Esophagus (tissue), 2 donors: ENCODE measurements at regions not wholly inside any gene's neighbourhood (a gene's known extent, or its start where the extent isn't known, plus 50 kb on each side); places are given as distances from the start of the nearest gene placed in this dataset.

Source experiments
- H3K27ac ChIP-seq, 2 donors: one replicate each; pipeline ENCODE4 v1.5.1; 2013; ENCODE audit warnings: low read depth in 2 of 2, mild to moderate bottlenecking in 2 of 2, inconsistent platforms in 1 of 2, low read length in 1 of 2, moderate library complexity in 1 of 2
- H3K27me3 ChIP-seq, 2 donors: one replicate each; pipeline ENCODE4 v1.6.1; 2013; ENCODE audit warnings: low read length in 2 of 2, control low read depth in 1 of 2, mild to moderate bottlenecking in 1 of 2; ENCODE audit not compliant: insufficient read depth in 2 of 2, control insufficient read depth in 1 of 2
- H3K36me3 ChIP-seq, 2 donors: one replicate each; pipeline ENCODE4 v1.6.1; 2013; ENCODE audit warnings: low read length in 1 of 2; ENCODE audit not compliant: control insufficient read depth in 2 of 2, insufficient read depth in 2 of 2
- H3K4me1 ChIP-seq, 2 donors: one replicate each; pipeline ENCODE4 v1.6.1; 2013; ENCODE audit warnings: low read length in 1 of 2; ENCODE audit not compliant: control insufficient read depth in 2 of 2, insufficient read depth in 2 of 2
- H3K4me3 ChIP-seq, 2 donors: one replicate each; pipeline ENCODE4 v1.5.1; 2013; ENCODE audit warnings: low read length in 2 of 2, mild to moderate bottlenecking in 2 of 2, low read depth in 1 of 2, moderate library complexity in 1 of 2
- H3K9me3 ChIP-seq, 2 donors: one replicate each; pipeline ENCODE4 v1.6.1; 2013; ENCODE audit warnings: mild to moderate bottlenecking in 2 of 2, low read depth in 1 of 2, low read length in 1 of 2, moderate library complexity in 1 of 2; ENCODE audit not compliant: control insufficient read depth in 2 of 2, insufficient read depth in 1 of 2
- WGBS, 2 donors: extraction: QIAGEN DNeasy Blood & Tissue Kit; methylation state at CpG; one replicate each; pipeline ENCODE4 v1.1.7; 2013; 5-methylcytosine and 5-hydroxymethylcytosine counted together
- donor health status: healthy with polysubstance abuse.
- donor health status: Bipolar disorder and iron deficiency.

DNA sequence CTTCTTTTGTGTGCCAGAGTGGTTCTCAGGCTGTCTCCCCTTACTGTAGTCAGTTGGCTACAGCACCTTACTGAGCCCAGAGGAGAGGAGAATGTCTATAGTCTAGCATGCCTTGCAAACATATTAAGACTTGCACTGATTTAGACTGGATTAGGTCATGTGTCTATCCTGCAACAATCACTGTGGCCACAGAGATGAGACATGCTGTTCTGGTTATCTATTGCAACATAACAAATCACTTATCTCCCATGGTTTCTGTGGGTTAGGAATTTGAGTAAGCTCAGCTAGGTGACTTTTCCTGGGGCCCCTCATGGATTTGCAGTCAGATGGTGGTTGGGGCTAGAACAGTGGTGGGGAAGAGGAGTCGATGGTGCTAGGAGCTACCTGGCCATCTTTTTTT, 261.3 kb downstream of the SOD2 start:
- H3K36me3 ChIP-seq = no peaks in the 10 kb centered on the region
- WGBS, 2 donors = 89 to 95% methylated on average over 1 of the region's 1 CpG
- no peaks in the 10 kb centered on the region for H3K27me3 ChIP-seq
- no peak overlapping the region for H3K4me3 ChIP-seq
- H3K4me1 ChIP-seq = peaks cover 0 to 2% of the 10 kb centered on the region in 2 donors
- no peak overlapping the region for H3K27ac ChIP-seq
- peaks cover 0 to 12% of the 10 kb centered on the region in 2 donors for H3K9me3 ChIP-seq

DNA sequence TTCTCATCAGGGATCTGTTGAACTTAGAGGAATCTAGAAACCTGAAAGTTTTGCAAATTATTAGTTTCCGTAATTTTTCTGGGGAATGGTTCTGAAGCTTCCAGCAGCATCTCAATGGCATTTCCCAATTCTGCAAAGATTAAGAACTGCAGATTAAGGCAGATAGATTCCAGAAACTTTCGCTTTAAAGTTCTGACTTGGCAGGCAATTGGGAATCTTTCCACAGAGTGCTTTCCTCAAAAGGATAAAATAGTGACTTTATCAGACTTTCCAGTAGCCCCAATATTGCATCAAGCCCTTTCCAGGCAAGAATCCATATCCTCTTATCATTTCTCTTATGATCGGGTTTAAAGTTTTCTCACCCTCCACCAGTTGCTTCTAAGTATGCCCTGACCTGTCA, 261.1 kb downstream of the FNDC1 start:
- no peak overlapping the region for H3K27ac ChIP-seq
- WGBS, 2 donors = 78 to 80% methylated on average over 3 of the region's 3 CpGs
- no peaks in the 10 kb centered on the region for H3K27me3 ChIP-seq
- H3K4me1 ChIP-seq = no peaks in the 10 kb centered on the region
- H3K4me3 ChIP-seq = no peak overlapping the region
- H3K36me3 ChIP-seq = no peaks in the 10 kb centered on the region
- H3K9me3 ChIP-seq = peaks cover 0 to 12% of the 10 kb centered on the region in 2 donors

DNA sequence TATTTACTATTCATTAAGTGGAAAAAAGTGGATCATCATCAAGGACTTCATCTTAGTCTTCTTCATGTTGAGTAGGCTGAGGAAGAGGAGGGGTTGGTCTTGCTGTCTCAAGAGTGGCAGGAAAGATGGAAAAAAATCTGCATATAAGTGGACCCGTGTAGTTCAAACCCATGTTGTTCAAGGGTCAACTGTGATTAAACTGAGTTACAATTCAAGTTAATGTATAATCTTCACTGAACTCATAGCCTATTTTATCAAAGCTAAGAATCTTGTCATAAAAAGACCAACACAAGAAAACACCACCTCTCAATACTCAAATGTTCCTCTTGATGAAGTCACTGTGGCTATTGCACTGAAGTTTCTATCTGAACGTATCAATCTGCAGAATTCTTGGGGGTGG, 260.2 kb downstream of the FNDC1 start:
- Histone ChIP-seq H3K4me1 (no peaks in the 10 kb centered on the region), H3K27me3 (no peaks in the 10 kb centered on the region), H3K36me3 (no peaks in the 10 kb centered on the region), H3K4me3 (no peak overlapping the region), H3K27ac (no peak overlapping the region), H3K9me3 (peaks cover 0 to 7% of the 10 kb centered on the region in 2 donors)
- 52 to 58% methylated on average over 2 of the region's 2 CpGs for WGBS, 2 donors

DNA sequence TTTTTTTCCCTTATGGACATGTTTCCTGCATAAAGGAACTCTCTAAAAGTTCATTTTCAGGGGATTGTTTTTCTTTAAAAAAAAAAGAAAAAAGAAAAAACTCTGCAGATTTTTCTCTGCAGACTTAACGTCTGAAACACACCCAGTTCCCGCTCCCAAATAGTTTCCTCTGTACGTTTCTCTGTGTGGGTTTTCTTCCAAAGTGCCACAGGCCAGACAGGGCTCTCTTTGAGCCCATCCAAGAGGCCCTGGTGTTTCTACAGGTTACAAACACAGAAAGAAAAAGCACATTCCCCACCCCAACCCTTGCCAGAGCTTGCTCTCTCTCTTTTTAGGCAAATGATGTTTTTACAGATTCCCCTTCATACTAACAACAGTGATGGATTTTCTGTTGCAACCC, 258.6 kb downstream of the FNDC1 start:
- Histone ChIP-seq H3K4me1 (no peaks in the 10 kb centered on the region), H3K9me3 (no peaks in the 10 kb centered on the region), H3K36me3 (no peaks in the 10 kb centered on the region), H3K4me3 (no peak overlapping the region), H3K27me3 (no peaks in the 10 kb centered on the region), H3K27ac (no peak overlapping the region)
- WGBS, 2 donors = 37 to 45% methylated on average over 3 of the region's 3 CpGs

DNA sequence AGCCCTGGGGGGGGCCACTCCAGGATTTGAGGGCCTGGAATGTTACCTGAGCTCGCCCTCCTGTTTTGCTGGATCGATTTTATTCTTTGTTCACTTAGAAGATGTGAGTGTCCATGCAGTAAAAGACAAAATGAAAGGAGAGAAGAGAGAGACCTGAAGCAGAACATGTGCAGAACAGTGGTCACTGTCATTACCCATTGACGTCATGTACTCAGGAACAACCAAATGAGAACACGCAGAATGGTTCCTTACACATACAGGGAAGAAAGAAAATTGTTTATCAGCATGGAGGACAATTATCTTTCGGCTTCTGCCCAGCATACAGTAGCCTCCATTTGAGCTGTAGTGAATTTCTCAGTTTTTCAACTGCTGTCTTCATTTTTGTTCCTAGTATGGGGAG, 258.1 kb downstream of the FNDC1 start:
- no peak overlapping the region for H3K4me3 ChIP-seq
- H3K4me1 ChIP-seq = no peaks in the 10 kb centered on the region
- no peaks in the 10 kb centered on the region for H3K27me3 ChIP-seq
- no peaks in the 10 kb centered on the region for H3K36me3 ChIP-seq
- H3K9me3 ChIP-seq = no peaks in the 10 kb centered on the region
- H3K27ac ChIP-seq = no peak overlapping the region
- WGBS, 2 donors = 72 to 84% methylated on average over 5 of the region's 5 CpGs

DNA sequence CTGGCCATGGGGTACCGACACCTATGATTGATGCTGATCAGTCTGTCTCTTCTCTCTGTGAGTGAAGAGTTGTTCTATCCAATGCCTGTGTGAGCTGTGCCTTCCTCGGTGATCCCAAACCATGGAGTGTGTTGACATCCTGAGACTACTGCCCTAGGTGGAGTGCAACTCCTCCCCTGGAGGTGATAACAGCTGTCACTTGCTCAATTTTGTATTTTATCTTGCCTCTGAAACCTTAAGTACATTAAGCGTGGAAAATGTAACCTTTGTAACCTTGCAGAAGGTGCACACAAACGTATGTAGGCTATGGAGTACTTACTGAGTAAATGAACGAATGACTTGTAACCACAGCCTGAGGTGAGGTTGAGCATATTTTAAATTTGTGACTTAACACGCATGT, 256.2 kb downstream of the FNDC1 start:
- Histone ChIP-seq H3K27me3 (no peaks in the 10 kb centered on the region), H3K36me3 (no peaks in the 10 kb centered on the region), H3K4me1 (no peaks in the 10 kb centered on the region), H3K27ac (no peak overlapping the region), H3K4me3 (no peak overlapping the region), H3K9me3 (no peaks in the 10 kb centered on the region)
- WGBS, 2 donors = 78 to 86% methylated on average over 6 of the region's 6 CpGs

DNA sequence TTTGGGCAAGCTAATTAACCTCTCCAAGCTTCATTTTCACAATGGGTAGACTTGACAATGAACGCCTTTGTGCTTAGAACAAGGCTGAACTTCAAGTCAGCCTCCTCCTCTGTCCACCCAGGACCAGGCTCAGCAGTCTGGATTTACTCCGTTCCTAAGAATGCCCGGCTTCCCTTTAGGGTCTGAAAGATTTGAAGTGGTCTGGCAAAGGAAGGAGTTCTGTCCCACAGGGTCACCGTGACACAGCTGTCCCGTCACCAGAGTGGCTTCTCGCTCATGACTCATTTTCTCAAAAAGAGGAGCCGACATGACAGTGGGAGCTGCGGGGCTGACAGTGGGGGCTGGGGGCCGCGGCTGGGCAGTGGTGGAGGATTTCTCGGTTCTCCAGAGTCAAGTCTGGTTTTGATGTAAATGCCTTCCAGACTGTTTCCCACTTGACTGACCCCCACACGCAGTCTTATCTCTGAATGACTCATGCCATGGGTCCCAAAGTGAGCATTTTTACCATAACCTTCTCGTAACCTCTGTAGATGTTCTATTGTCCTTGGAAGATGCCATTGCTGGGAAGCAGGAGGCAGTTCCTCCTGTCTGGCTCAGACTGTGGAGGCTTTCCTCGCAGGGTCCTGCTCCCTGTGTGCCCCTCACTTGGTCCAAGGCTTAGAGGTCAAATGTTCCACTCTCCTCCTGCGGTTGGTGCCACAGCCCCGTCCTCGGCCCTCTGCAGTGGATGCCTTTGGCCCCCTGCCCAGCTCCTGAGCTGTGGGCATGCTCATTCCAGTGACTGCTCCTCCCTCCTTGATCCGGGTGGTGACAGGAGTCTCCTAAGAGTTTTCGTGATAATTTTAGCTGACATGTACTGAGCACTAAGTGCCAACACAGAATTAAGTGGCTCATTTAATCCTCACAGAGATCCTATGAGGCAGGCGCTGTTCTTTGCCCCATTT, 253.1 kb downstream of the FNDC1 start:
- Histone ChIP-seq H3K27me3 (no peaks in the 10 kb centered on the region), H3K9me3 (no peaks in the 10 kb centered on the region), H3K4me1 (no peaks in the 10 kb centered on the region), H3K36me3 (no peaks in the 10 kb centered on the region), H3K4me3 (no peak overlapping the region), H3K27ac (no peak overlapping the region)
- 72 to 81% methylated on average over 20 of the region's 20 CpGs for WGBS, 2 donors

DNA sequence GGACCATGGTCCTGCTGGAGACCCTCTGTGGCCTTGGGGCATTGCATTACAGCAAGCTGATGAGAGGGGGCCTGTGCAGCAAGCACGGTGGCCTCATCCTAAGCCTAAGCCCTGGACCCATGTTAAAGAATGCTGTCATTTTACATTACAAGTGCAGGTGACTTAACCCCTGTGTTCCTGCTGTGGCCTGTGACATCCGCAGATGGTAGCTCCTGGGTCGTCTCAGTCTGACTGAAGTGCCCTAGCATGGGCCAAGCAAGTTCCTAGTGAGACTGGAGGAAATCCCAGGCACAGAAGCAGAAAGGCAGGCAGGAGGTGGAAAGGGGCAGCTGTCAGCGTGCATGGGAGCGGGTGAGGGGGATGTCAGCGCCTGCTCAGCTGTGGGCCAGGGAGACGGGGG, 252.4 kb downstream of the FNDC1 start:
- H3K9me3 ChIP-seq = no peaks in the 10 kb centered on the region
- no peak overlapping the region for H3K4me3 ChIP-seq
- no peaks in the 10 kb centered on the region for H3K36me3 ChIP-seq
- H3K4me1 ChIP-seq = no peaks in the 10 kb centered on the region
- H3K27me3 ChIP-seq = no peaks in the 10 kb centered on the region
- WGBS, 2 donors = 83 to 85% methylated on average over 7 of the region's 7 CpGs
- no peak overlapping the region for H3K27ac ChIP-seq

DNA sequence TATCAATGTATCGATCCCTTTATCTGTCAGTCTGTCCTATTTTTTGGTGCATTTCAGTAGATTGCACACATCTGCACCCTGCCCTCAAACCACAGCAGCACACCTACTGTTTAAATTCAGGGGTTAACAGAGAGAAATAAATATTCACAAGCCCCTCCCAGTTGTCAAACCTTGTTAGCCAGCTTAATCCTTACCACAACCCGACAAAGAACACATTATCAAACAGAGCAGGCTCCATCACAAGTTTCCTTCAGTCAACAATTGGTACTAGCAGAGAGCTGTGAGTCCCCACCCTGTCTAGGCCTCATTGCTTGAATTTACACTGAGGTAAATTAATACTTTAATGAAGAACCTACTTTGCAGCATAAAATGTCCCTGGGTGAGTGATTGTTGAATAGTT, 249.8 kb downstream of the FNDC1 start:
- no peak overlapping the region for H3K27ac ChIP-seq
- no peaks in the 10 kb centered on the region for H3K9me3 ChIP-seq
- no peak overlapping the region for H3K4me3 ChIP-seq
- WGBS, 2 donors = 41% methylated on average over 2 of the region's 2 CpGs
- no peaks in the 10 kb centered on the region for H3K4me1 ChIP-seq
- no peaks in the 10 kb centered on the region for H3K36me3 ChIP-seq
- no peaks in the 10 kb centered on the region for H3K27me3 ChIP-seq
